Embryonic facial prominence (tissue), 1 donor: ENCODE measurements at regions not wholly inside any gene's neighbourhood (a gene's known extent, or its start where the extent isn't known, plus 50 kb on each side); places are given as distances from the start of the nearest gene placed in this dataset.

Experiments used
- DNase-seq: peaks from one replicate; pipeline ENCODE4 v3.0.0-alpha.2; 2016; ENCODE audit errors: extremely low spot score

DNA sequence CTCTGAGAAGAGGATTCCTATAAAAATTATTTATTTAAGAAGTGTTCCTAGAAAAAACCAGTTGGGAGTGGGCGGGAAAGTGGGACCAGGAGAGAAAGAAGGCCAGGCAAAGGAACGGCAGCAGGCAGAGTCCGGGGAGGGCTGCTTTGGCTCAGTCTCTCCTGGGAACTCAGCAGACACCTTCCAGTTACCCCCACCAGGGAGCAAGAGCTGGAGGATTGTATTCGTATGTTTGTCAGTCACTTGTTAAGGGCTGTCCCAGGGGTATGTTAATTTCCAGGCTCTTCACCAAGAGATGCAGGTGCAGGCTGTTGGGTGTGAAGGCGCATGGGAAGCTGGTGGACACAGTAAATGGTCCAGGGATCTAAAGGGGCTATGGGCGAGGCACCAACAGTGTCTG, 53.0 kb upstream of the CHD6 start:
- DNase-seq = no peak

- DNase-seq = no peak
Observed at GRCh38 chr20:41670631-41671030, 52.5 kb upstream of the CHD6 start.

GRCh38 chr20:41669708-41670263, 51.6 kb upstream of the CHD6 start:
- DNase-seq = no peak

DNA sequence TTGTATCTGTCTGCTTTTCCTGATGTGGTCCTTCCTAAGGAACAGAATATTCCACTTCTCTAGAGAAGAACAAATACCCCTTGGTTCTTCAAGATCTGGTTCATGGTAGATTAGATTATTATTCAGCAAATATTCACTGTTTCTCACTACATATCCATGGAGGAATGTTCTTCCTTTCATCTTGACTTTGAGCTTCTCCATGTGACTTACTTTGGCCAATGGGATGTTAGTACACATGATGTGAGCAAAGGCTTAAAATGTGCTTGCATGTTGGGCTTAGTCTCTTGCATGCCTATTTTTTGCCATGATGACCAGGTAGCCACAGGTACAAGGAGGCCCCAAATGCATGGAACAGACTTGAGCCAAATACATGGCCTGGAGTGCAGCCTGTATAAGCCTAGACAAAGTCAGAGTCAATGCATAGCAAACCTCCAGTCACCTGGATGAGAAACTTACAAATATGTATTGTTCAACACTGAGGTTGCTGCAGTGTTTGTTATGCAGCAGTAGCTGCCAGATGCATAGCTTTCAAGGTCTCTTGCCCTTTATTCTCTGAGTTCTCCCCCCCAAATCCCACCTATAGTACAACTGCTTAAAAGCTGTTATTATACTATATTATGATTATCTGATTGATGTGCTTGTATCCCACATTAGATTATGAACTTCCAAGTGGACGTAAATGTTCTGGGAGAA, 50.0 kb upstream of the CHD6 start:
- DNase-seq = no peak
